DND-41 (cell line): ENCODE measurements at regions not wholly inside any gene's neighbourhood (a gene's known extent, or its start where the extent isn't known, plus 50 kb on each side); places are given as distances from the start of the nearest gene placed in this dataset.

ENCODE experiments used
- ATAC-seq: fragments of 200-7000 bp; cut with Tn5 transposase; 3 replicates; pipeline ENCODE4 v1.9.1; 2021; ENCODE audit warnings: low read depth; ENCODE audit not compliant: insufficient read depth
- DNase-seq: peaks from one replicate; pipeline ENCODE4 v3.0.0-alpha.2; 2020
- H2AFZ ChIP-seq: 2 replicates; pipeline ENCODE4 v1.6.0; 2012; ENCODE audit warnings: low read depth, low read length
- H3K27ac ChIP-seq: 2 replicates; pipeline ENCODE4 v1.5.1; 2012; ENCODE audit warnings: low read length, inconsistent platforms
- H3K27me3 ChIP-seq: fragments of 200-600 bp; sonication (generic); 2 replicates; pipeline ENCODE4 v1.6.0; 2012; ENCODE audit warnings: low read length, mild to moderate bottlenecking, inconsistent platforms; ENCODE audit not compliant: insufficient read depth, poor library complexity
- H3K36me3 ChIP-seq: 2 replicates; pipeline ENCODE4 v1.5.1; 2012; ENCODE audit warnings: low read length, inconsistent platforms; ENCODE audit not compliant: insufficient read depth
- H3K4me1 ChIP-seq: 2 replicates; pipeline ENCODE4 v1.5.1; 2012; ENCODE audit warnings: mild to moderate bottlenecking, low read length; ENCODE audit not compliant: insufficient read depth
- H3K4me2 ChIP-seq: 2 replicates; pipeline ENCODE4 v1.6.0; 2012; ENCODE audit warnings: mild to moderate bottlenecking, moderate library complexity, low read length, inconsistent platforms; ENCODE audit not compliant: insufficient read depth
- H3K4me3 ChIP-seq, 2 experiments: fragments of 200-600 bp in 1 of 2; shearing (Covaris generic) in 1 of 2; 2 replicates each; pipeline ENCODE4 v1.5.1; 2012 to 2016; ENCODE audit warnings: inconsistent platforms in 2 of 2, low read length in 2 of 2, mild to moderate bottlenecking in 2 of 2, low read depth in 1 of 2, moderate library complexity in 1 of 2
- H3K79me2 ChIP-seq: 2 replicates; pipeline ENCODE4 v1.6.0; 2012; ENCODE audit warnings: low read length, inconsistent platforms; ENCODE audit not compliant: insufficient read depth
- H3K9ac ChIP-seq: 2 replicates; pipeline ENCODE4 v1.6.0; 2012; ENCODE audit warnings: low read depth, mild to moderate bottlenecking, inconsistent platforms, low read length, moderate library complexity
- H3K9me3 ChIP-seq: 2 replicates; pipeline ENCODE4 v1.5.1; 2012; ENCODE audit warnings: low read length, moderate library complexity, mild to moderate bottlenecking, inconsistent platforms; ENCODE audit not compliant: insufficient read depth, severe bottlenecking
- H4K20me1 ChIP-seq: 2 replicates; pipeline ENCODE4 v1.6.0; 2012; ENCODE audit warnings: low read length; ENCODE audit not compliant: insufficient read depth
- EZH2 ChIP-seq: IDR thresholded peaks from 3 replicates; pipeline ENCODE4 v1.6.1; 2012; ENCODE audit warnings: borderline replicate concordance, low read depth, mild to moderate bottlenecking, moderate library complexity, low read length, inconsistent platforms; ENCODE audit not compliant: severe bottlenecking
- TF ChIP-seq, protein P1 (sequence below): IDR thresholded peaks from 2 replicates; pipeline ENCODE4 v1.5.1; 2012; ENCODE audit warnings: borderline replicate concordance, low read length, moderate library complexity, mild to moderate bottlenecking; ENCODE audit not compliant: poor library complexity, severe bottlenecking; ENCODE audit errors: extremely low read depth

DNA sequence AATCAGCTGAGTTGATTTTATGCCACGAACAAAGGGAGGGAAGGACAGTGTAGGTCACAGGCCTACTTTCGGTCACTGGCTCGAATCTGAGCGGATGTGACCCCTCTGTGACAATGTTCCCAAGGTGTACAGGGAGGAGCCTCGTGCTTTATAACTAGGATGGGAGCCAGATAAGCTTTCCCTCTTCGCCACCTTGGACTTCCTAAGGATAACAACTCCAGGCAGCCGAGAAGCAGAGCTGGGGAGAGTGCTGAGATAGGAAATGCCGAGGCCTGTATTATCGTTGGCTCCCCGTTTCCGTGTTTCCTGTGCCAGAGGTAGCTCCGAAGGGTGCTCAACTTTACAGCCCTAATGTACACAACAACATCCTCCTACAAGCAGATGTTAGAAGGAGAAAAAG is 217.8 kb upstream of the IRX3 start:
- H3K4me1 ChIP-seq = no peaks in the 10 kb centered on the region
- no peaks in the 10 kb centered on the region for H3K27me3 ChIP-seq
- H3K9ac ChIP-seq = no peak overlapping the region
- H3K27ac ChIP-seq = no peak overlapping the region
- H2AFZ ChIP-seq = no peak overlapping the region
- no peak overlapping the region for H3K4me2 ChIP-seq
- TF ChIP-seq, protein P1, sequence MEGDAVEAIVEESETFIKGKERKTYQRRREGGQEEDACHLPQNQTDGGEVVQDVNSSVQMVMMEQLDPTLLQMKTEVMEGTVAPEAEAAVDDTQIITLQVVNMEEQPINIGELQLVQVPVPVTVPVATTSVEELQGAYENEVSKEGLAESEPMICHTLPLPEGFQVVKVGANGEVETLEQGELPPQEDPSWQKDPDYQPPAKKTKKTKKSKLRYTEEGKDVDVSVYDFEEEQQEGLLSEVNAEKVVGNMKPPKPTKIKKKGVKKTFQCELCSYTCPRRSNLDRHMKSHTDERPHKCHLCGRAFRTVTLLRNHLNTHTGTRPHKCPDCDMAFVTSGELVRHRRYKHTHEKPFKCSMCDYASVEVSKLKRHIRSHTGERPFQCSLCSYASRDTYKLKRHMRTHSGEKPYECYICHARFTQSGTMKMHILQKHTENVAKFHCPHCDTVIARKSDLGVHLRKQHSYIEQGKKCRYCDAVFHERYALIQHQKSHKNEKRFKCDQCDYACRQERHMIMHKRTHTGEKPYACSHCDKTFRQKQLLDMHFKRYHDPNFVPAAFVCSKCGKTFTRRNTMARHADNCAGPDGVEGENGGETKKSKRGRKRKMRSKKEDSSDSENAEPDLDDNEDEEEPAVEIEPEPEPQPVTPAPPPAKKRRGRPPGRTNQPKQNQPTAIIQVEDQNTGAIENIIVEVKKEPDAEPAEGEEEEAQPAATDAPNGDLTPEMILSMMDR = no peak
- TF ChIP-seq EZH2 = no peak
- no peaks in the 10 kb centered on the region for H3K36me3 ChIP-seq
- H3K4me3 ChIP-seq = no peak overlapping the region
- H3K79me2 ChIP-seq = no peaks in the 10 kb centered on the region
- no peaks in the 10 kb centered on the region for H3K9me3 ChIP-seq
- ATAC-seq (no peak), DNase-seq (no peak)
- H4K20me1 ChIP-seq = no peaks in the 10 kb centered on the region

DNA sequence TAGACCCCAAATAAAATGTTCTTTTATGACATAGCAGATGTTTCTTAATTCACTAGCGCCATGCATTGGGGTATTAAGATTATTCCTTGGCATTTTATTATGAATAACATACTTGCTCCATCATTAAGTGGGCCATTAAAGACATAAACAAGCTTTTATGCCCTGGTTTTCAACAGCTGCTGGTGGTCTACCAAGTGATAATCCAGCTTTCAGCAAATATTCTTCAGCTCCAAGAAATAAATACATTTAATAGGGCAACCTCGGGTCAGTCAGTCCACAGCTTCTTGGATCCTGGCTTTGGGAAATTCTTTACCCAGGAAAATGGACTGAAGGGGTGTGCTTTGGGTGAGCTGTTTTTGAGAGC is 217.3 kb upstream of the IRX3 start:
- peaks cover 2% of the 10 kb centered on the region for H3K9me3 ChIP-seq
- H3K4me1 ChIP-seq = no peaks in the 10 kb centered on the region
- H3K79me2 ChIP-seq = no peaks in the 10 kb centered on the region
- no peak overlapping the region for H3K4me2 ChIP-seq
- H3K27me3 ChIP-seq = no peaks in the 10 kb centered on the region
- no peaks in the 10 kb centered on the region for H4K20me1 ChIP-seq
- DNase-seq = no peak
- no peak for ATAC-seq
- TF ChIP-seq EZH2 = no peak
- TF ChIP-seq, protein P1 = no peak
- no peaks in the 10 kb centered on the region for H3K36me3 ChIP-seq
- no peak overlapping the region for H2AFZ ChIP-seq
- H3K9ac ChIP-seq = no peak overlapping the region
- no peak overlapping the region for H3K4me3 ChIP-seq
- H3K27ac ChIP-seq = no peak overlapping the region

DNA sequence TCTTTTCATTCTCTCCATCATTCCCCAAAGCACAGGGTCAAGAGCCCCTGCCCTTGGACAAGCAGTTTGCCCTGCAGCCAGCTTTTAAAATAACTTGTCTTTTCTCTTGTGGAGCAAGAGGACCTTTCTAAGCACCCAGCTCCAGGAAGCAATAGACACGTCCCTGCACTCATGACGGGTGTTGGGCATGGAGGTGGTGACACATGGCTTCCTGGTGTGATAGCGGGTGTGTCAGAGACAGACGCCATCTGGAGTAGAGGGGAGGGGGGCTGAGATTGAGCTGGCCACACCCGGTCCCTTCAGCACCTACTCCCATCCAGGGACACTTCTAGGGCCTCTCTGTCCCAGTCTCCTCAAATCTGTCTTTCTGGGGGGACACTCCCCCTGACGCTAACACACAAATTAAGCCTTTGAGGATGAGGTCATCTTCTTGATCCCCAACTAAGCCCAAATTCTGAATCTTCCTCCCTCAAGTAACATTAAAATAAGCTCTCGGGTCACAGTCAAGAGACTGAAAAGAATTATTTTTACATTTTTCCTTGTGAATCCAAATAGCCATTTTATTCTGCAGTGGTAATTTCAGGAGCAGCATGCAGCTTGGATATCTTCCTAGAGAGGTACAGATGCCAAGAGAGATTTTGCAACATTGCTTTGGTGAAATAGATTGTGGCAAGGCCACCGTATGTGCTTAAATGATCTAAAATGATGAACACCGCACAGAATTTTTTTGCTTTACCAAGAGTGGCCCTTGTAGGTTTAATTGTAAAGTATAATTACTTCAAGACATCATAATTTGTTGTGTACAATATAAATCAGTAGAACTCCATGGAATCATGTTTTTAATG is 216.6 kb upstream of the IRX3 start:
- no peak overlapping the region for H2AFZ ChIP-seq
- no peaks in the 10 kb centered on the region for H4K20me1 ChIP-seq
- no peaks in the 10 kb centered on the region for H3K27me3 ChIP-seq
- no peaks in the 10 kb centered on the region for H3K4me1 ChIP-seq
- no peak overlapping the region for H3K27ac ChIP-seq
- no peak overlapping the region for H3K4me2 ChIP-seq
- DNase-seq (no peak), ATAC-seq (no peak)
- no peak overlapping the region for H3K9ac ChIP-seq
- TF ChIP-seq, protein P1 = no peak
- no peak for TF ChIP-seq EZH2
- no peak overlapping the region for H3K4me3 ChIP-seq
- no peaks in the 10 kb centered on the region for H3K36me3 ChIP-seq
- peaks cover 8% of the 10 kb centered on the region for H3K9me3 ChIP-seq
- H3K79me2 ChIP-seq = no peaks in the 10 kb centered on the region

DNA sequence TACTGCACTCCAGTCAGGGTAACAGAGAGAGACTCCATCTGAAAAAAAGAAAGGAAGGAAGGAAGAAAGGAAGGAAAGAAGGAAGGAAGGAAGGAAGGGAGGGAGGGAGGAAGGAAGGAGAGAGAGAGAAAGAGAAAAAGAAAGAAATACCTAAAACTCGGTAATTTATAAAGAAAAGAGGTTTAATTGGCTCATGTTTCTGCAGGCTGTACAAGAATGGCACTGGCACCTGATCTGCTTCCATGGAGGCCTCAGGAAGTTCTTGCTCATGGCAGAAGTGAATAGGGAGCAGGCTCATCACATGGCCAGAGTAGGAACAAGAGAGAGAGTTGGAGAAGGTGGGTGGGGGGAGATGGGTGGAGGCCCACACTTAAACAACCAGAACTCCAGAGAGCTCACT is 215.2 kb upstream of the IRX3 start:
- no peak overlapping the region for H2AFZ ChIP-seq
- no peaks in the 10 kb centered on the region for H4K20me1 ChIP-seq
- DNase-seq = no peak
- H3K9me3 ChIP-seq = peaks cover 15% of the 10 kb centered on the region
- no peaks in the 10 kb centered on the region for H3K4me1 ChIP-seq
- no peaks in the 10 kb centered on the region for H3K79me2 ChIP-seq
- no peak for TF ChIP-seq EZH2
- TF ChIP-seq, protein P1 = no peak
- ATAC-seq = no peak
- H3K4me3 ChIP-seq = no peak overlapping the region
- no peak overlapping the region for H3K9ac ChIP-seq
- H3K27me3 ChIP-seq = no peaks in the 10 kb centered on the region
- H3K36me3 ChIP-seq = no peaks in the 10 kb centered on the region
- H3K27ac ChIP-seq = no peak overlapping the region
- no peak overlapping the region for H3K4me2 ChIP-seq
